Fibroblast of lung (primary cell): ENCODE measurements at regions not wholly inside any gene's neighbourhood (a gene's known extent, or its start where the extent isn't known, plus 50 kb on each side); places are given as distances from the start of the nearest gene placed in this dataset.

Experiments
- CTCF ChIP-seq, 2 donors: IDR thresholded peaks in 1 of 2; conservative IDR thresholded peaks in 1 of 2; 1 replicate in 1 of 2; 2 replicates in 1 of 2; pipeline ENCODE4 v1.5.1; 2011 to 2012; ENCODE audit warnings: low read length in 2 of 2, control low read depth in 1 of 2, inconsistent platforms in 1 of 2, low read depth in 1 of 2, mild to moderate bottlenecking in 1 of 2
- EZH2 ChIP-seq: IDR thresholded peaks from 2 replicates; pipeline ENCODE4 v1.5.1; 2012; ENCODE audit warnings: low read length, control low read depth, mild to moderate bottlenecking; ENCODE audit errors: missing control alignments

- TF ChIP-seq CTCF (conservative IDR thresholded peaks at IDR 0.05 in 1 of 2, IDR thresholded peaks at IDR 0.05 in 1 of 2; ENCODE audit: low read depth in 1 of 2, low read length in 2 of 2): no peak
- no peak for TF ChIP-seq EZH2
Observed at GRCh38 chr9:99724640-99725039, 97.0 kb upstream of the NR4A3 start.
